Mucosa of descending colon (tissue), 3 donors: ENCODE measurements at regions not wholly inside any gene's neighbourhood (a gene's known extent, or its start where the extent isn't known, plus 50 kb on each side); places are given as distances from the start of the nearest gene placed in this dataset.

Experiments used
- ATAC-seq: fragments of 200-7000 bp; cut with Tn5 transposase; one replicate; pipeline ENCODE4 v1.9.1; 2020; ENCODE audit warnings: mild to moderate bottlenecking, moderate library complexity
- DNase-seq, 3 donors: peaks; one replicate each; pipeline ENCODE4 v3.0.0-alpha.2; 2020
- H3K36me3 ChIP-seq: fragments of 200-600 bp; one replicate; pipeline ENCODE4 v1.8.0; 2021; ENCODE audit warnings: low read depth, mild to moderate bottlenecking
- H3K4me1 ChIP-seq: fragments of 200-600 bp; one replicate; pipeline ENCODE4 v1.8.0; 2021; ENCODE audit warnings: low read depth, mild to moderate bottlenecking
- H3K4me3 ChIP-seq: fragments of 200-600 bp; one replicate; pipeline ENCODE4 v1.8.0; 2021; ENCODE audit warnings: mild to moderate bottlenecking
- H3K9me3 ChIP-seq: fragments of 200-600 bp; one replicate; pipeline ENCODE4 v1.8.0; 2021; ENCODE audit warnings: mild to moderate bottlenecking
- CTCF ChIP-seq: fragments of 200-600 bp; IDR thresholded peaks from one replicate; pipeline ENCODE4 v1.8.0; 2022; ENCODE audit warnings: antibody characterized with exemption, mild to moderate bottlenecking
- intact Hi-C, 2 donors: fragments of 100-400 bp; cut with DNase I in 1 of 2; cut with micrococcal nuclease in 1 of 2; formaldehyde crosslinking; loops; one replicate each; pipeline versions ENCODE4 v1.11.0 to v1.11.1; 2022; cut with DNase I, micrococcal nuclease
- donor health status: DM: no; HTN: no; CAD: no; lungs with moderate emphysema.
- donor health status: DM: no; HTN: no; CAD: no.
- donor health status: DM: no; HTN: yes; CAD: no.

GRCh38 chr14:22513066-22513812, 75.8 kb downstream of the DAD1 start:
- ATAC-seq (no peak), DNase-seq (no peak)
- intact Hi-C loops: no loop called here
- Histone ChIP-seq H3K36me3 (no peaks in the 10 kb centered on the region), H3K9me3 (no peaks in the 10 kb centered on the region), H3K4me1 (no peaks in the 10 kb centered on the region), H3K4me3 (no peak overlapping the region)
- TF ChIP-seq CTCF: no peak

GRCh38 chr14:22512106-22512814, 76.8 kb downstream of the DAD1 start:
- Histone ChIP-seq H3K36me3 (no peaks in the 10 kb centered on the region), H3K9me3 (no peaks in the 10 kb centered on the region), H3K4me3 (no peak overlapping the region), H3K4me1 (no peaks in the 10 kb centered on the region)
- intact Hi-C loops: no loop called here
- DNase-seq: no peak
- ATAC-seq: no peak
- no peak for TF ChIP-seq CTCF

- Histone ChIP-seq H3K9me3 (no peaks in the 10 kb centered on the region), H3K4me3 (no peak overlapping the region), H3K4me1 (no peaks in the 10 kb centered on the region), H3K36me3 (no peaks in the 10 kb centered on the region)
- ATAC-seq (peak; percentile 21), DNase-seq (no peak)
- no peak for TF ChIP-seq CTCF
- intact Hi-C loops: no loop called here
Measured at GRCh38 chr14:22510527-22511110, 78.4 kb downstream of the DAD1 start.

GRCh38 chr14:22509751-22510300, 79.2 kb downstream of the DAD1 start:
- Histone ChIP-seq H3K4me3 (no peak overlapping the region), H3K9me3 (no peaks in the 10 kb centered on the region), H3K4me1 (no peaks in the 10 kb centered on the region), H3K36me3 (no peaks in the 10 kb centered on the region)
- DNase-seq (no peak), ATAC-seq (no peak)
- intact Hi-C loops: no loop called here
- TF ChIP-seq CTCF: no peak

GRCh38 chr14:22509036-22509709, 79.9 kb downstream of the DAD1 start:
- intact Hi-C loops: no loop called here
- ATAC-seq (no peak), DNase-seq (no peak)
- H3K36me3 ChIP-seq: no peaks in the 10 kb centered on the region
- TF ChIP-seq CTCF: no peak
- H3K9me3 ChIP-seq: no peaks in the 10 kb centered on the region
- H3K4me3 ChIP-seq: no peak overlapping the region
- H3K4me1 ChIP-seq: no peaks in the 10 kb centered on the region
